NCI-H1930 (cell line): ENCODE measurements at regions not wholly inside any gene's neighbourhood (a gene's known extent, or its start where the extent isn't known, plus 50 kb on each side); places are given as distances from the start of the nearest gene placed in this dataset.
"Not testable (repeated sequence)": the region's sequence is repeated elsewhere in the genome, so short reads cannot be mapped to it uniquely, and the experiment has no call there.

ENCODE experiments used
- DNase-seq, 2 experiments: peaks; one replicate each; lab custom pipeline; 2025; lab: John Stamatoyannopoulos, UW

DNA sequence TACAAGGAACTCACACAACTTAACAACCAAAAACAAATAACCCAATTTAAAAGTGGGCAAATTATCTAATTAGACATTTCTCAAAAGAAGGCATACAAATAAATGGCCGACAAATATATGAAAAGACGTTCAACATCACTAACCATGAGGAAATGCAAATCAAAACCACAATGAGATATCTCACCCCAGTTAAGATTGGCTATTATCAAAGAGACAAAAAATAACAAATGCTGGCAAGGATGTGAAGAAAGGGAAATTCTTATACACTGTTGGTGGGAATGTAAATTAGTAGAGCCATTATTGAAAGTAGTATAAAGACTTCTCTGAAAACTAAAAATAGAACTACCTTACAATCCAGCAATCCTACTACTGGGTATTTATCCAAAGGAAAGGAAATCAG lies 96.7 kb upstream of the SIRPG start:
- DNase-seq = no peak

DNA sequence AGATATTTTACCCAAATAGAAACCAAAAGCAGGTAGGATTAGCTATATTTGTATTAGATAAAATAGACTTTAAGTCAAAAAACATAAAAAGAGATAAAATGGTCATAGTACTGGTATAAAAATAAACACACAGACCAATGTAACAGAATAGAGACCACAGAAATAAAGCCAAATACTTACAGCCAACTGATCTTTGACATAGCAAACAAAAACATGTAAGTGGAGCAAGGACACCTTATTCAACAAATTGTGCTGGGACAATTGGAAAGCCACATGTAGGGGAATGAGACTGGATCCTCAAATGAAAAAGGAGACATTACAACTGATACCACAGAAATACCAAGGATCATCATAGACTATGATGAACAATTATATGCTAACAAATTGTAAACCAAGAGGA lies 94.5 kb upstream of the SIRPG start:
- DNase-seq = no peak

DNA sequence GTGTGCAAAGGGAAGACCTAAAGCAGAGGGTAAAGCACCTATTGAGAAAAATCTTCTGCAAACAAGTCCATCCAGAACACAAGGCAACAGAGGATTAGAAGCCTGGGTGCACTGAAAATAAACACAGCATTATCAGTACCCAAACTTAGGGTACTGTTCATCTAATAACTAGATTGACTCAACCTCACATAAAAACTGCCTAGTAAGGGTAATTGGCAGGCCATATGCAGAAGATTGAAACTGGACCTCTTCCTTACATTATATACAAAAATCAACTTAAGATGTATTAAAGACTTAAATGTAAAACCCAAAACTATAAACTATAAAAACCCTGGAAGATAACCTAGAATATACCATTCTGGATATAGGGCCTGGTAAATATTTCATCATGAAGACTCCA lies 91.2 kb upstream of the SIRPG start:
- no peak for DNase-seq

DNA sequence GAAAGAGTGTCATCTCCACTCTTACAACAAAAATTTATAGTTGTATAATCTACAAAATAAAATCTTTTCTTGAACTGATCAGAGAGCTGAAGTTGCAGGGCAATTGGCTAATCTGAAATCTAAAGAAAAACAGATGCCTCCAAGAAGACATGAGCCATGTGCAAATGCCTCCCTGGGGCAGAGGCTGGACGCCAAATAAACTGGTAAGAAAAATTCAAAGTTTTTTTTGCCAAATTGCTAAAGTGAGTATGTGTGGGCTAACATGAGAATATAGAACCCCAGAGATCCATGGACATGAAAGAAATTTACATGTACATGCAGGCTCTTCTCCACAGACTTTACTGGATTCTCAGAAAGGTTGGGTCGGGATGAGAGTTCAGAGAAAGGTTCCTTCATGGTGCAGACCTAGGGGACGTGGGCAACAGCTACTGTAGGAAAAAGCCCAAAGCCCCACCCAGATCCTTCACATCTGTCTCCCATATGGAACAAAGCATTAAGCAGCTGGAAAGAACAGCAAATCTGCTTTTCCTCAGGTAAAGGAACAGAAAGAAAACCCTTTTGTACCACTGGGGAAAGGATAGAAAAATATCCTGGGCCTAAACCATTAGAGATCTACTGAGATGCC lies 90.5 kb upstream of the SIRPG start:
- DNase-seq = no peak

DNA sequence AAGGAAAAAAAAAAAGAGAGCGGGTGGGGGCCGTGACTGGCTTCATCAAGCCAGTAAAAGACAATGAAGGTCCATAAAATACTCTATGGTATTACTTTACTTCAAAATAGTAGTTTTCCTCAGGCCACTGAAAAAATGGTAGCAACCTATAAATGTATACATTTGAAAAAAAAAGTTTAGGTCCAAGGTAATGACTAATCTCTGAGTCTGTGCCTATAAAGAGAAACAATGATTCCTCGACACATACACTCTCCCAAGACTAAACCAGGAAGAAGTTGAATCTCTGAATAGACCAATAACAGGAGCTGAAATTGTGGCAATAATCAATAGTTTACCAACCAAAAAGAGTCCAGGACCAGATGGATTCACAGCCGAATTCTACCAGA lies 84.5 kb upstream of the SIRPG start:
- DNase-seq = not testable (repeated sequence)

DNA sequence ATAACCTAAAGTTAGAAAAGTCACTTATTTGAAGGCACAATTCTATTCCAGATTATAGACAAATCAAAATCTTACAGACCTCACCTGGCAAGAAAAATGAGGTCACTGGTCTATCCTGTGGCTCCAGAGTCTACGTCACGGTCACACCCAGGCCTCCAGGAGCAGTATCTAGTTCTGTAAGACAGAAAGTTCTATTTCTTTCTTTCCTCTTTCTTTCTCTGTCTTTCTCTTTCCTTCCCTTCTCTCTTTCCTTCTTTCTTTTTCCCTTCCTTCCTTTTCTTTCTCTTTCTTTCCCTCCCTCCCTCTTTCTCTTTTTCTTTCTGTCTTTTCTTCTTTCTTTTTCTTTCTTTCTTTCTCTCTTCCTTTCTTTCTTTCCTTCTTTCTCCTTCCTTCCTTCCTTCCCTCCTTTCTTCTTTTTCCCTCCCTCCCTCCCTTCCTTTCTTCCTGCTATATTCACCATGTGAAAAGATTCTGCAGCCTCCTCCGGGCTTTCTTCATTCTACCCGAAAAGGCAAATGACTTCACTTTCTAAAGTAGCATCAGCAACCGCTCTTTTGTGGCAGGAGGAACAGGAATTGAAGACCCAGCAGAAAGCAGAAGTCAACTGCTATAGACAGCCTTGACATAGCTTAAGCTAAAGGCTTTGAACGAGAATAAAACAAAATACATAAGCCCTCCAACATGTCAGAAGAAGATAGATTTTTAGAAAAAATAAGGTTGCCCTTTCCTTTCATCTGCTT lies 83.9 kb upstream of the SIRPG start:
- DNase-seq = no peak

DNA sequence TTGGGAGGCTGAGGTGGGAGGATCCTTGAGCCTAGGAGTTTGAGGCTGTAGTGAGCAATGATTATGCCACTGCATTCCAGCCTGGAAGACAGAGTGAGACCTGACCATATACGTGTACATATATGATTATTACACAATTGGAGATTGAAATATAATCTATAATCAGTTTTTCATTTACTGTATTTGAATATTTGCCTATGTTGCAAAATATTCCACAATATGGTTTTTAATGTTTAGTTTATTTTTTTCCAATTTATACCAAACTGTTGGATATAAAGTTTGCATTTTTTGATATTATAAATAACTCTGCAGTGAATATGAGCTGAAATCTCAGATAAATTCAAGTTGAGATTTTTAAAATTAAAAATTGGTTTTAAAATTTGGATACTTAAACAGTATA lies 79.6 kb upstream of the SIRPG start:
- DNase-seq = no peak

DNA sequence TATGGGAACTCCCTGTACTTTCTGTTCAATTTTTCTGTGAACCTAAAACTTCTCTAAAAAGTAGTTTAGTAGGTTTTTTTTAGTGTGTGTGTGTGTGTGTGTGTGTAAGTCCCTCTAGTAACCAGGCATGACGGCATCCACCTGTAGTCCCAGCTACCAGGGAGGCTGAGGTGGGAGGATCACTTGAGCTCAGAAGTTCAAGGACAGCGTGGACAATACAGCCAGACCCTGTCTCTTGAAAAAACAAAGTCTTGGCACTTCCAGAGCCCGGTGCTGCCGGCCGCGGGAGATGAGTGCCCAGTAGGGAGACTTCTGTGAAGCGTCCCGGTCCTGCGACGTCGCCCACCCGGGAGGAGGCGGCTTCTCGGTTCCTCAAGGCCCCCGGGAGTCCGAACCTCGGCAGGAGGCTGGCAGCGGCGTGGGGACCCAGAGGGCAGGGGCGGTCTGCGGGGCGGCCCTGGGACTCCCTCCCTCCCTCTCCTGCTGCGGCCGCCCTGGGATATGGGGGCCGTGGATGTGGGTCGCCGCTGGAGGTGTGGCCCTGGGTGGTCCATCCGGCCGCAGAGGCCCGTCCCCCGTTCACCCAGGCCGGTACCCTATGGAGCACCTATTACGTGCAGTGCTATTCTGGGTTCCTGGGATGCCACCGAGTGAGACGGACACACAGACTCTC lies 78.0 kb upstream of the SIRPG start:
- DNase-seq = no peak

DNA sequence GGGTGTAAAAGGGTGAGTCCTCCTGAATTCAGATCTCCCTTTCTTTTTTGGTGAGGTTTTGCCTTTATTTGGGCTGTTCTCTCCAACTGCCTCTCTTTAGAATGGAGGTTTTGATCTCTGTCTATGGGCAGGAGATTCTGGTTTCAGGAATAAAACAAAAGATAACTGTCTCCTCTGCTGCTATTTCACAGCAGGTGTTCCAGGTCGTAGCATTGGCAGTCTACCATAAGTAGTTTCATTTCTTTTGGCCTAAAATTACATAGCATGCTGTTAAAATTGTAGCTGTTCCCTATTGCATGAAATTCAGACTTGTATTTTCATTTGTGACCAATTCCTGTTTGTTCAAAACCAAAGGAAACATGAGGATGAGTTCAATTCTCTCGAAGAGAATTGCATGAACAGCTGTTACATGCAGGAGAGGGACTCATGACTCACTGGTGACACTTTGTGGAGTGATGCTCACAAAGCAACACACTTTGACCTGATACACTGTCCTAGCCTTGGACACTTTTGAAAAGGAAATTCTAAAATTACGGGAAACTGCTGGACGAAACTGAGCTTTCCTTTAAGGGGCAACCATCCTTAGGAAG lies 76.8 kb upstream of the SIRPG start:
- no peak for DNase-seq

DNA sequence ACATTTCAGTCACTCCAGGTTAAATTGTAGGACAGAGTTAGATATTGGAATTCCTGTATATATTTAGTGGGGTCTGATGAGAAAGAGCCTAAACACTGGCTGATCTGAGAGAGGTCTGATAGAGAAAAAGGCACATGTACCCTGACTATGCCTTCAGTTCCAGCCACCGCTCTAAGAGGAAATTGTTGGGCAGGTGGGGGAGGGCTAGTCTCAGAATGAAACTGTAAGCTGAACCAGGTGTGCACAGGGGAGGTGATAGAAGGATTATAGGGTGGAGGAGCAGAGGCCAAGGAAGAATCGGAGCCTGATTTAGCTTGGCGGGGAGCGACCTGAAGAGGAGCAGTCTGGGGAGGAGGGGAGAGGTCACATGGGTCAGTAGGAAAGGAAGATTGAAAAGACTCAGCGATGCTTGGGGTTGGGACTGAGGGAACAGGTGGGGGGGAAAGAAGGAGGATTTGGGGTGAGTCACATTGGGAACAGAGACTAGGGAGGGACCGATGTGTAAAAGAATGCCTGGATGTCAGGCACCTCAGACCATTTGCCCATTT lies 74.3 kb upstream of the SIRPG start:
- not testable (repeated sequence) for DNase-seq

DNA sequence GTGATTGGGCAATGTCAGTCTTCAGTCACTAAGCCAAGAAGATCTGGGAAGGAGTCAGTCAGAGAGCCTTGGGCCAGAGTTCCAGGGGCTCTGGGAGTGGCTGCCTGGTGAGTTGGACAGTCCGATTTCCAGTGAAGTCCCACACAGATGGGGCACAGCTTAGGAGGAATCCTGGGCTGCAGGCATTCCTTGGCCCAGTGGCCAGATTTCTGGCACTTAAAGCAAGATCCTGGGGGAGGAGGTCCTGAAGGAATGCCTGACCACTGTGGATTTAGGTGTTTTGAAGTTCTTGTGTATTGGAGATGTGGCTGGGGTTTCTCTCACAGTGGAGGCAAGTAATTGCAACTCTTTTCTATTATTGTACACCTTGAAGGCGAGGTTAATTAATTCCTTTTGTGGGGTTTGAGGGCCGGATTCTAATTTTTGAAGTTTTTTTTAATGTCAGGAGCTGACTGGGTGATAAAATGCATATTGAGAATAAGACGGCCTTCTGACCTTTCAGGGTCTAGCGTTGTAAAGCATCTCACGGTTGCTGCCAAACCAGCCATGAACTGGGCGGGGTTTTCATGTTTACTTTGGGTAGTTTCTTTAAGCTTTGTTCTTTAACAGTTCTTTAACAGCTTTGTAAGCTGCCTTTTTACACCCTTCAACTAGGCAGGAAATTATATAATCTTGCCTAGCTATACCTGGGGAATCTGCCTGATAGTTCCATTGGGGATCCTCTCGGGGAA lies 73.6 kb upstream of the SIRPG start:
- not testable (repeated sequence) for DNase-seq

DNA sequence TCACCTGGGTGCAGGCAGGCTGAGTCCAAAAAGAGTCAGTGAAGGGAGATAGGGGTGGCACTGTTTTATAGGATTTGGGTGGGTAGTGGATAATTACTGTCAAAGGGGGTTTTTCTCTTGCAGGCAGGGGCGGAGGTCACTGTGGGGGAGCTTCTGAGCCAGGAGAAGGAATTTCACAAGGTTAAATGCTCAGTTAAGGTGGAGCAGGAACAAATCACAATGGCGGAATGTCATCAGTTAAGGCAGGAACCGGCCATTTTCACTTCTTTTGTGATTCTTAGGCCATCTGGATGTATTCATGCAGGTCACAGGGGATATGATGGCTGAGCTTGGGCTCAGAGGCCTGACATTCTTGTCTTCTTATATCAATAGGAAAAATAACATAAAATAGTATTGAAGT lies 69.7 kb upstream of the SIRPG start:
- not testable (repeated sequence) for DNase-seq

DNA sequence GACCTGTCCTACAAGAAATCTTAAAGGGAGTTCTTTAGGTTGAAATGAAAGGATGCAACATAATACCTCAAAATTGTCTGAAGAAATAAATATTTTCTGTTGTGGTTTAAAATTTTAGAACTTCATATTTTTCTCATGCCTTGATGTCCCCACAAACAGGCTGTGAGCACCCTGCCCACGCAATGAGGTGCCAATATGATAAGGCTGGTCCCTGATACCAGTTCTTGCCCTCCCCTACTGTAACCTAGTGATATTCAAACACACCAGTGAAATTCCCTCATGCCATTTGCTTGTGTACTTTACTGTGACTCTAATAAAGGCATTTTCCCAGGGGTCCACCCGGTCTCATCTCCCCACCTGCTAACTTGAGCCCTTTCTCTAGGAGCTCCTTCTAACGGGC lies 67.3 kb upstream of the SIRPG start:
- DNase-seq = no peak

DNA sequence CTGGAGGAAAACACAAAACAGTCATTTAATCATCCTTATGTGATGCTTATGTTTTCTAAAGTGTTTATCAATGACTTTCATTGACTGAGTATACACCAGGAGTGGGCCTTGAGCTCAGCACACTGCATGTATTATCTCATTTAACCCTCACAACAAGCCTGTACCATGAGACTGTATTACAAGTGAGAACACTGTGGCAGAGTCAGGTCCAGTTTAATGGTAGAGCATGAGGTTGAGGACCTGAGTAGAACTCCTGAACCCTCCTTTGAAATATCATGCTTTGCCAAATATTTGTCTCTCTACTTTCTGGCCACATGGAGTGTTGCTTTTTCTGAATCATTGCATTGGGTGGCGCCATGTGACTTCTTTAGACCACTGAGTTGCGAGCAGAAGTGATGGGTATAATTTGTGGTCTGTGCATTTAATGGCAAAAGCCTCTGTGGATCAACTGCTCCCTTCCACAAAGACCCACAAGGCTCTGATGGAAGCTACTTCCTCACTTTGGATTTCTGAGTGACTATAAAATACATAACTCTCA lies 65.0 kb upstream of the SIRPG start:
- DNase-seq = no peak

DNA sequence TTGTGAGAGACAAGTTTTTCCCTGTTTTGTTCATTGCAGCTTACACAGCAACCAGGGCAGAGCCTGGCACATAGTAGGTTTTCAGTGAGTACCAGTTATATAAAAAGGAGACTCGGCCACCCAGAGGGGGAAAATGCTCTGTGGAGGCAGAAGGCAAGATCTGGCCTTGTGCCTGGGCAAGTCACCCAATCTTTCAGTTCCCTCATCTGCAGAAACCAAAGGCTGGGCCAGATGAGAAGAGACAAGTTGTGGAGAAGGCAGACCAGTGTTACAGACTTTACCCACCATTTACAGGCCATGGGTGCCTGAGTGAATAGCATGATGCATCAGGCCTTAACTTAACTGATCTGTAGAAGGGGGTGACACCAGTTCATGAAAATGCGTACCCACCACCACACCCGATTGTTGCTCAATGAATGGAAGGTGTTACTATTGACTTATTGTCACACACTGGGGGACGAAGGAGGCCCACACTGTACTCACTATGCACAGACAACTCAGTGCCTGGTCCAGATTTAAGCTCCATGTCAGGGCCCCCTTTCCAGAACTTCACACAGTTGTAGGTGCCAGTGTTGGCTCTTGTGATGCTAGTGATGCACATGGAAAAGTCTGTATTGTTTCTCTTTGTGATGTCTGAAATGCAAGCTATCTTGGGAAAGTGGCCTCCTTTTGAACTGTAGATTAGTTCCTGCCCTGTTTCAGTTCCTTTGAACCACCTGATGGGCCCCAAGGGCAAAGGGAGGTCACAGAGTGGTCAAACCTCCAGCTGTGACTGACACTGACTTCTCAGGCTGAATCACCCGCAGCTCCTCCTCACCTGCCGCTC lies 64.3 kb upstream of the SIRPG start:
- DNase-seq = no peak

DNA sequence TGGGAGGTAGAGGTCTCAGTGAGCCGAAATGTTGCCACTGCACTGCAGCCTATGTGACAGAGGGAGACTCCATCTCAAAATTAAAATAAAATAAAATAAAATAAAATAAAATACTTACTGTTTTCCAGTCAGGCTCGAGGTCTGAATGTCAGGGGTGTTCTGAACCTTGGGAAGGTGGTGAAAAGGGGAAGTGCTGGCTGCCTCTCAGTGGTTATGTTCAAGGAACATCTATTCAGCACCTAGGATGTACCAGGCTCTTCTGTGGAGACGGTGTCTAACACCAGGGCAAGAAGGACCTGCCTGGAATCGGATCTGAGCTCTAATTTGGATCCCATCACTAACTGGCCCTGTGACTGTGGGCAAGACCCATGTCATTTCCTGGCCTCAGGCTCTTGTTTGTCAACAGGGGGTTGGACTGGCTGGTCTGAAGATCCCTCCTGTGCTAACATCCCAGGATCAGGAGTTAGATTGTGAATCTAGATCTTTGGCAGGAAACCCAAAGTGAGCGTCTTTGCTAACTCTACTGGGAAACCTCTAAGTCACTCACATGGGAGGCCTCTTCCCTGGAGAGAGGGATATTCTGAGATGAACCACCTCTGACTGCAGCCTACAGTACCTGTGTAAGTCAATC lies 63.4 kb upstream of the SIRPG start:
- DNase-seq = no peak

DNA sequence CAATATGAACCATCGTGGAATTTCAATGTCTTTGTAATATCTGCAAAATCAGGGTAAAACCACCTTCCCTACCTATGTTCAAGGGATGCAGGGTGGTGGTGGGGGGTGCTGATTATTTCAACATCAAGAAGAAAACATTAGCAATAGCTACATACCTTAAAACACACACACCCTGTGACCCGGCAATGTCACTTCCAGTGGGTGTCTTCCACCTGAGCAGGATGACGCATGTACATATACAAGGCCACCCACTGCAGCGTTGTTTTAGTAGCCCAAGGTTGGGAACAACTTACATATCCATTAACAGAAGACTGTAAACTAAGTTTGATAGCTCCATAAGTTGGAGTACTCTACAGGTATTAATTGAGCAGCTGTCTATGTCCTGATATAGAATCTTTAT lies 62.6 kb upstream of the SIRPG start:
- DNase-seq = no peak

DNA sequence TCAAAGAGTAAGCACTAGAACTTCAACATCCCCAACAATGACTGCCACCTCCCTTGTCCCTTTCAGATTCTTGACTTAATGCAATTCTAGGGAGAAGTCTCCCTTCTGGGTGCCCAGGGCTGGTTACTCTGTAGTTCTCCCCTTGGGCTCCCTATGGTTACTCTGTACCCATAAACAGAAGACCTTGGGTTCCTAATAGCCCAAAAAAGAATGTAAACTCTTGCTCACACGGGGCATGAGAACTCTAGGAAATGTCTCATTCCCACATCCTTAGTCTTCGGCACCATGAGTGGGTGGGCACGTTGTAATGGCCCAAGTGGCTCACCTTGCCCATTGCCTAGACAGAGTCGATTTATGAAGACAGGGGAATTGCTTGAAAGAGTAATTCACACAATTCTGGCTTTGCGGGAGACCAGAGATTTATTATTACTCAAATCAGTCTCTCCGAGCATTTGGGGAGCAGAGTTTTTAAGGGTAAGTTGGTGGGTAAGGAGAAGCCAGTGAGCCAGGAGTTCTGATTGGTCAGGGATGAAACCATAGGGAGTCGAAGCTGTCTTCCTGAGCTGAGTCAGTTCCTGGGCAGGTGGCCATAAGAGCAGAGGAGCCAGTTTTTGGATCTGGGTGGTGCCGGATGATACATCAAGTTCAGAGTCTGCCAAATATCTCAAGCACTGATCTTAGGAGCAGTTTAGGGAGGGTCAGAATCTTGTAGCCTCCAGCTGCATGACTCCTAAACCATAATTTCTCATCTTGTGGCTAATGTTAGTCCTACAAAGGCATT lies 61.2 kb upstream of the SIRPG start:
- no peak for DNase-seq
